Fibroblast of skin of scalp (primary cell): ENCODE measurements at regions not wholly inside any gene's neighbourhood (a gene's known extent, or its start where the extent isn't known, plus 50 kb on each side); places are given as distances from the start of the nearest gene placed in this dataset.

Experiments used
- DNase-seq: peaks from one replicate; pipeline ENCODE4 v3.0.0-alpha.2; 2013

DNA sequence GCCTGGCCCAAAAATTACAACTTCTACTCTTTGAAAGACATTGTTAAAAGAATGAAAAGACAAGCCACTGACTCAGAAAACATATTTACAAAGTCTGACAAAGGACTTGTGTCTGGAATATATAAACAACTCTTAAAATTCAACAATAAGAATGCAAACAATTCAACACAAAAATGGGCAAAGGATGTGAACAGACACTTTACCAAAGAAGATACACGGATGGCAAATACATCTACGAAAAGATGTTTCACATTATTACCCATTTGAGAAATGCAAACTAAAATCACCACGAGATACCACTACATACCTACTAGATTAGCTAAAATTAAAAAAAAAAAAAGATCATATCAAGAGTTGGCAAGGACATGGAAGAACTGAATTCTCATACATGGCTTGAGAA is 80.8 kb upstream of the METRNL start:
- DNase-seq, result no peak

DNA sequence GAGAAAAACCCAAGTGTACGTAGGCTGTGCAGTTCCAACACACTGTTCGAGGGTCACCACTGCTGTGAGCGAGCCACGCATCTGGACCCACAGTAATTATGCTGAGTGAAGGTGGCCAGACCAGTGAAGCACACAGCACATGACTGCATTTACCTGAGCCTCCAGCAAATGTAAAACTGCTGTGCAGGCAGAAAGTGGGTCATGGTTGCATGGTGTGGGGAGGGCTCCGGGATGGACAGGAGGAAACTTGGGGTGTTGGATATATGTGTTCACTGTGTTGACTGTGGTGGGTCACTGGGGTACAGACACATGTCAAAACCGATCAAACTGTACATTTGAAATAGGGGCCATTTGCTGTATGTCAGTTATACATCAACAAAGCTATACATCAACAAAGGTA is 78.7 kb upstream of the METRNL start:
- no peak for DNase-seq

- DNase-seq, result no peak
Measured at GRCh38 chr17:83002118-83002805, 77.1 kb upstream of the METRNL start.

- DNase-seq, result no peak
Measured at GRCh38 chr17:83004791-83005380, 74.5 kb upstream of the METRNL start.

DNA sequence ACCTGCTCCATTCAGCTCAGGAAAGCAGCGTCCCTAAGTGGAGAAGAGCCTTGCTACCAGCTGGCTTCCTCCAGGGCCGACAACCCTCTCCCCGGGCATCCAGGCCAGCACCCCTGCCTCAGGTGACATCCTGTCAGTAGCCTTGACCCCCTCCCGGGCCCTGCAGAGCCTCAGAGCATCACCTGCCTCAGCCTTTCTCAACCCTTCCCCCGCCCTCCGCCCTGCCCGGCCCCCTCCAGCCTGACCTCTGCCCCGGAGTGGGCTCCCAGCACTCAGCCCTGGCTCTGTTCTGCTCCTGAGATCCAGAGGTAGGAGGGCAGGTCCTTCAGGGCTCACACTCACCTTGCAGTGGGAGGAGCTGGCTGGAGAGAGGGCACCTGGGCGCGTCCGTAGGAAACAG is 73.8 kb upstream of the METRNL start:
- no peak for DNase-seq

DNA sequence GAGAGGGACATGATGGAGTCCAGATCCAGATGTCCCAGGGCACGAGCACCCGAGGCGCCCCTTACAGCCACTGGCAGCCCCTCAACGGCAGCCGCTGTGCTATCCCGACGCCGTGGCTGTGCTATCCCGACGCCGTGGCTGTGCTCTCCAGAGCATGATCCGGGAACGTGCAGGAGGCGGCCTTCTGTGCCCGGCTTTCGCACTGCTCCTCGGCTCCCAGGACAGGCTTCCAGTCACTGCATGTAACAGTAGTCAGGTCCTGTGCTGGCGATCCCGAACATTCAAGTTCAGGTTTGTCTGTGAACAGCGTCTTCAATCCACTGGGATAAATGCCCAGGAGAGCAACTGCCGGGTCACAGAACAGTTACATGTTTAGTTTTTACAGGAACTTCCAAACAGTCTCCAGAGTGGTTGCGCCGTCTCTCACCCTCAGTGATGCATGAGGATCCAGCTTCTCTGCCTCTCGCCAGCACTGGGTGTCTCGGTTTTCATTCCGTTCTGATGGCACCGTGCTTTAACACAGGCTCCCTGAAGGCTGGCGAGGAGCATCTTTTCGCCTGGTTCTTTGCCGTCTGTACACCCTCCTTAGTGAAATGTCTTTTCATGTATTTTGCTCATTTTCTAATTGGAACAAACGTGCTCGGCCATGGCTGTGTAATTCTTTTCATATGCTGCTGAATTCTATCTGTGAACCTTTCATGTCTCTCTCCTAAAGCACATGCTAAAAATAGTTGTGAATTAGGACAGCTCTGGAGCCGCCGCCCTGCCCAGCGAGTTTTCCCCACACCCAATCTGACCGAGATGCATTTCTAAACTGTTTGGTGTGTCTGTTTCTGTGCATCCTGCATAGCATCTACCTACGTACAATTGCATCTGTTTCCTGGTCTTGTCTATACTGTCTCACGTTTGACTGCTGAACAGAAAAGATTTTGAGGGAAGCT is 72.6 kb upstream of the METRNL start:
- DNase-seq, result no peak

DNA sequence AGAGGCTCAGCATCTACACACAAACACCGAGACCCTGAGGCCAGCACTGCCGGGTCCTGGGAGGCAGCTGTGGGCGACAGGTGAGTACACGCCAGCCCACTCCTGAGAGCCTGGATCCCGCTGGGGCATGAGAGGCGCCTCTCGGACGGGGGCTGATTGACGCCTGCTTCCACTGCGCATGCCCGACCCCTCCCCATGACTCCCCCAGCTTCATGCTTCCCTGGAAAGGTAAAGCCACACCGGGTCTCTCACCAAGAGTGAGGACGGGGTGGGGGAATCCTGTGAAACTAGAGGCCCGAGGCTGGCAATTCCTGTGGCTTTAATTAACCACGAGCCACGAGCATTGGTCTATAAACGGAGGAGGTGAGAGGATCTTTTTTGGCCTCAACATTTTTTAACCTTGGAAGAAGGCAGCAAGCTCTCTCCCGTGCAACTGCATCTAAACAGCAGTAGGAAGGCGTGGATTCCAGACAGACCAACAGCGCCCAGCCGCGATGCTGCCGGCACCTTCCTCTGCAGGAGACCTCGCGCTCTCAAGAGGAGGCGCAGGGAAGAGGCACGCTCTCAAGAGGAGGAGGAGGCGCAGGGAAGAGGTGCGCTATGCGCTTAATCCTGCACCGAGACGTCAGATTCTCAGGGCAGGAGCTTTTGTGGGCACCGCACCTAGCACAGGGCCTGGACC is 71.8 kb upstream of the METRNL start:
- no peak for DNase-seq

DNA sequence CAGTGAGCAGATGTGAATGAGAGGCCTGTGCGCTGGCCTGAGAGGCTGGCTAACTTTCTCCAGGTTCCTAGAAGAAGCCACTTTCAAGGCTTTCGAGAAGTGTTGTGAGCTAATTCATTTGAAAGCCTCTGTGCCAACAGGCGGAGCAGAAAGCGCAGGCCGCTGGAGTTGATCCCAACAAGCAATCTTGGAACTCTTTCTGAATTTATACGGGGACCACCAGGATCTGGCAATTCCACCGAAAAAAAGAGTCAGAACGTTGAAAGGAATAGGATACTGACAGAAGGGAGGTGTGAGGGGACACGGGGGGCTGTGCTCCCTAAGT is 71.3 kb upstream of the METRNL start:
- no peak for DNase-seq

- no peak for DNase-seq
Measured at GRCh38 chr17:83008526-83008925, 70.9 kb upstream of the METRNL start.

DNA sequence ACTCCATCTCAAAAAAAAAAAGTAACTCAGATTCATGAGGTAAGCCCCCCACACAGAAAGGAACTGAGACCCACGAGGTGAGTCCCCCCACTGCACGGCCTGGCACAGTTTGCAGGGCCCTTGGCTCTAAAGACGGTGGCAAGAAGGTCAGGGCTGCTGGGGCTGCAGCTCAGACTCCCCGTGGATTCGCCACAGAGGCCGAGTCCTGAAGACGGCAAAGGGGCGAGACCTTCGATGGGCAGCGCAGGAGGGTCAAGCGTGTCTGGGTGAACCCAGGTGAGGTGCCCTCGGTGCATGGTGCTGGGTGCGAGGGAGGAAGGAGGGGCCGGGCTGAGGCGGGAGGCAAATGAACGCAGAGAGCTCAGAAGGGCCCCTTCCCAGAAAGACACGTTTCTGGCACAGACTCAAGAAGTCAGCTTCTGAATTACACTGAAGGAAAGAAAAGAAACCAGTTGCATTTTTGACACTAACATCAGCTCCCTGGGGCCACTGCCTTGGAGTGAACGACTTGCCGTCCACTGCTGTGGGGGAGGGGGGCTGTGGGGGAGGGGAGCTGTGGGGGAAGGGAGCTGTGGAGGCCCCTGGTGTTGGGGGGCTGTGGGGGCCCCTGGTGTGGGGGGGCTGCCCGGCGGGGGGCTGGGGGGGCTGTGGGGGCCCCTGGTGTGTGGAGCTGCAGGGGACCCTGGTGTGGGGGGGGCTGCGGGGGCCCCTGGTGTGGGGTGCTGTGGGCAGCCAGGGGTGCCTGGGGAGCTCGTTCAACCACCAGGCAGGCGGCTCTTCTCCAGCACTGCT is 69.8 kb upstream of the METRNL start:
- peak; percentile 29 for DNase-seq

GRCh38 chr17:83010206-83011200 is 68.9 kb upstream of the METRNL start:
- DNase-seq, result no peak

DNA sequence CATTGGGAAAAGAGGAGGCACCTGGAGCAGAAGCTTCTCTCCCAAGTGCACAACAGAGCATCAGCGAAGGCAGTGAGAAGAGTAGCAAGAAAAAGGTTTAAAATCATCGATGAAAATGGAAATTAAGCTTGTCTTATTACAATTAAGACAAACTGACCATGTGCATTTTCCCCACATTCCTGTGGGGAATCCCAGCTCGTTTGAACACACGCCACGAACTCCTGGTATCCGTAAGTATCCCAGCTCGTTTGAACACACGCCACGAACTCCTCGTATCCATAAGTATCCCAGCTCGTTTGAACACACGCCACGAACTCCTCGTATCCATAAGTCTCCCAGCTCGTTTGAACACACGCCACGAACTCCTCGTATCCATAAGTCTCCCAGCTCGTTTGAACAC is 67.7 kb upstream of the METRNL start:
- DNase-seq, result peak; percentile 36

- DNase-seq, result peak; percentile 76
Measured at GRCh38 chr17:83012200-83012785, 67.1 kb upstream of the METRNL start.

- DNase-seq, result peak; percentile 95
Measured at GRCh38 chr17:83012868-83013778, 66.3 kb upstream of the METRNL start.

DNA sequence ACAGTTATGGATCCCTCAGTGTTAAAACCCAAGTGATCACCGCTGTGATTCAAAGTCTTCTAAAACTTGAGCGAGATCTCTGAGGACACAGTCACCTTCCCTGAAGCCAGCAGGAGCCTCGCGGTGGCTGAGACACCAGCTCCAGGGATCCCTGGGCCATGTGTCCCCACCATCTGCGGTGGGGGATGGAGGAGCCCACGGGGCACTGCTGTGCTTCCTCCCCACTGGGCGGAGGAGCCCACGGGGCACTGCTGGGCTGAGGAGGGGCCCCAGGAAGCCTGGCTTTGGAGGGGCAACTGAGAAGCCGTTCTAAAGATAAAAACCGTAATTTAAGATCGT is 65.7 kb upstream of the METRNL start:
- DNase-seq, result no peak

DNA sequence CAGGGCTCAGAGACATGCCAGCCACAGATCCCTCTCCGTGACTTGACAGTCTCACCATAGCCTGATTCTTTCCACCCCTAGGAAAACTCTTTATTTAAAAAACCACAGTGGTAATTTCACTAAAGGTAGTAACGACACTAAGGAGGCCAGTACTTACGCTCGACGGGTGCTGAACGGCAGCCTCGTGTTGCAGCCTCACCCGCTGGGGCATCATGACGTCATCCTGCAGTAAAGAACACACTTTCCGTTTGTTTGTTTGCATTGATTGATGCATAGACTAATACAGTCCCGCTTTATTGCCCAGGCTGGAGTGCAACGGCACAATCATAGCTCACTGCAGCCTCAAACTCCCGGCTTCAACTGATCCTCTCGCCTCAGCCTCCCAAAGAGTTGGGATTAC is 65.1 kb upstream of the METRNL start:
- DNase-seq, result no peak

- DNase-seq, result no peak
Measured at GRCh38 chr17:83014940-83015910, 64.2 kb upstream of the METRNL start.

GRCh38 chr17:83018658-83019193 is 60.7 kb upstream of the METRNL start:
- no peak for DNase-seq
